Esophagus mucosa (tissue), 1 donor: ENCODE measurements at regions not wholly inside any gene's neighbourhood (a gene's known extent, or its start where the extent isn't known, plus 50 kb on each side); places are given as distances from the start of the nearest gene placed in this dataset.

Experiments
- ATAC-seq: fragments of 200-7000 bp; cut with Tn5 transposase; one replicate; pipeline ENCODE4 v1.9.1; 2020
- donor health status: DM: yes; HTN: yes; CAD: no.

DNA sequence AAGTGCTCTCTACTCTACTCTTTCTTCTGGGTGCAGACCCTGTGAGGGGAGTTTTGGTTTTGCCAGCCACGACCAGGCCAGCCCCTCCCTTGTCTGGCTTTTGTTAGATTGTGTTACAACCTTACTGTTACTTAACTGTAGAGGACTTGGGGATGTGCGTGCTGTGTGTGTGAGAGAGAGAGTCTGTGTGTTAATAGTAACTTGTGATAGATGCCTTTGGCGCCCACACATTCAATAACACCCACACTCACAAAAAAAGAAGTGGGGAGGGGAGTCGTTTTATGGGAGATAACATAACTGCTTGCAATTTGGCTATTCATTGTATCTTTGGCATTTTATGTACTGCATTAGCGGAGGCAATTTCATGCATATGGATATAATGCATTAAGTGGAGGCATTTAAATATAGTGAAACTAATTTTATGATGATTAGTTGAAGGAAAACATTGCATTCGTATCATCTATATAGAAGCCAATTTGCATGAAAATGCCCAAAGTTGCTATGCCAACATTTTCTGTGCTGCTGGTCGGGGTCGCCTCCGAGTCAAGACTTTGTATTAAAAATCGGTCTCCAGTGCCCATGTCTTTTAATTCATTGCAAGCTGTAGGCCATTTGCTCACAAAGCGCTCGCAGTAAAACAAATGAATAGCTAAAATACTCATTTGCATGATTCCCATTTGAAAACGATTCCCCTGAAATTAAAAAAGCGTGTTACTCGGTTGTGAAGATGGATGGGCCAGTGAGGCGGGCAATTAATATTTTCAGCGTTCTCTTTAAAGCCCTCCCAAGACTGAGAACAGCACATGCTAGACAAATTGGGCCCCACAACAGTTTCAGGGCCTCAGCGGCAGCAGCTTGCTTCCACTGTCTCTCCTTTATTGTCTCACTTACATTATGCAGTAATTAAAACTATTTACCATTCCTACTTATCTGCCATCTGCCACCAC, 158.5 kb upstream of the SMAD3 start:
- ATAC-seq, result no peak

DNA sequence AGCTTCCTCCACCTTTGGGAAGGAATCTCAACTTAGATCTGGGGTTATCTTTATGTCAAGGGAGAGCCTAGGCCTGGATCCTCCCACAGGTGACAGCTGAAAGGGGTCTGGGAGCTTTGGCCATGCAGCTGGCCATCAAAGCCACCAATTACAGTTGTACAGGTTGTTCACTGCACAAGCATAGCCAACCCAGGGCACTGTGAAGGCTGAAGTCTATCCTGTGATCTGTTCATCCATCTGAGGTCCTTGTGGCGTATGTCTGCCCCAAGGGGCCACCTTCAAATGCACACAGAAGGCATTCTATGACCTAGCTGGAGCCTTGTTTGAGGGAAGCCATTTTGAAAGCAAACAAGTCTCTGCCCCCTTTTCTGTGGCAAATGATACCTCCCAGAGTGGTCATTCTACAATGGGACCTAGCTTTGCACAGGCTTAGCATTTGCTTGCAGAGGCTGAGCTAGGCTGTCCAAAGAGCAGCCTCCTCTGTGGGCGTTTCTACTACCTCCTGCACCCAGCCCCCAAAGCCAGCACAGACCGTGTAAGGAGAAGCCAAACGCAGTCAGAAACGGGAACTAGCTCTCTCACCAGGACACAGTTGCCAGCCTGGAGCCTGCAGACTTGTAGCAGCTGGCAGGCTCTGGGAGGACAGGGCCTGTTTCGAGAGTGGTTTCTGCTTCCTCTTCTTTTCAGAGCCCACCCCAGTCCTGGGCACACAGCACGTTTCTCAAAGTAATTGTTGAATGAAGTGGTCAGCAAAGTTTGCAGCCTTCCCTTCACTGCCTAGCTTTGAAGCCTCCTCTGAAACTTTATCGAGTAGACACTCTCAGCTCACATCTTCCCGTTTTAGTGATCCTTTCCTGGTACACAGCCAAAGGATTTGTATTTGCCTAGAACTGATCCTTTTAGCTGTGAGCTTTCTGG, 157.3 kb upstream of the SMAD3 start:
- ATAC-seq, result peak; percentile 18

DNA sequence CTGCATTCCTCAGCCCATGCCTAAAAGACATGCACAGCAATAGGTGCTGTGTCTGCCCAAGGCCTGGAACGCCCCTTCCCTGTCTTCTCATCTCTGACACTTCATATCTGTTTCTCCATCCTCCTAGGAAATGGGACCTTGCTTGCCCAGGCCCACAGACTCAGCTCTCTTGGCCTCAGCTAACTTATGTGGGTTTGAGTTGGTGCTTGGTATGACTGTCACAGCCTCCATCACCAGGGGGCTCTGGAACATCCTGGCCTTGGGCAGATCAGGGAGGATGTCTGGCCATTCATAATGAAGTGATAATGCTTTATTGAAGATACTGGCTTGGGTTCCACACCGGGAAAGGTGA, 156.7 kb upstream of the SMAD3 start:
- no peak for ATAC-seq

DNA sequence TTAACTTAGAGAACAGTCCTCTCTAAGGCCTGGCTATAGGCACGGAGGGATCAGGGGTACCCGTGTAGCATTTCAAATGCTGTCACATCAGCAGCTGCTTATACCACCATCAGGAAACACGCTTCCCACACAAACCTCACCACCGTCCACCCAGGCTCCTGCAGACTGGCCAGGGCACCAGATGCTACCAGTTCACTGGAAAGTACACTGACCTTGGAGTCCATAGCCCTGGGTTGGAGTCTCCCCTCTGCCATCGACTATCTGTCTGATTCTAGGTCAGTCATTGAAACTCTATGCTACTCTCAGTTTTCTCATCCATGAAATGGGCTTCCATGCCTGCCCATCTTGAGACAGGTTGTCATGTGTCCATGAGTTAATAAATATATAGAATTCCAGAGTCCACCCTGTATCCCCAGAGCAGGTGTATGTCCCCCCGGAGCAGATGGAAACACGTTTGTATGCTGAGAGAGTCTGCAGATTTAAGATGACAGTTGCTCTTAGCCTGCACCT, 156.0 kb upstream of the SMAD3 start:
- no peak for ATAC-seq

DNA sequence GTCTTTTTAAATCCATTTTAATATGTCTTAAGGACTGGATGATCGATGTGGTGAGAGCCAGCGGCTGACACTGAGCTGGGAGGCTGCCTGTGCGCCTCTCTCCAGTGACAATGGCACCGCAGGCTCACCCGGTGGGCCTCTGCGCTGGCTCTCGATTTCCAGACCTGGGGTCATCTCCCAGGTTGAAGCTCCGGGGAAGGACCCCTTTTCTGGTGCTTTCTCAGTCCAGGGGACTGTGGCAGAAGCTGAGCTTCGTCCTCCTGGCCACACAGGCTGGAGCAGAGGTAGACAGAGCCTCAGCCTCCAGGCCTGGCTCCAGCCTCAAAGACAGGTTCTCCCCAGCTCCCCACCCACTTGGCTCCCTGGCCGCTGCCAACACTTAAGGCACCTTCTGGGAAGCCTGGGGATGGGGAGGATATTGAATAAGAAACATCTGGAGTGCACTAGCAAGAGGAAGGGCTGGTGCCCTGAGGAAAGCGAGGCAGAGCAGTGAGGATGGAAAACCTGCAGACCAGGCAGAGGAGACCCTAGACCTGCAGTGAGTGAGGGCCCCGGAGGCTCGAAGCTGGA, 154.2 kb upstream of the SMAD3 start:
- peak; percentile 24 for ATAC-seq

DNA sequence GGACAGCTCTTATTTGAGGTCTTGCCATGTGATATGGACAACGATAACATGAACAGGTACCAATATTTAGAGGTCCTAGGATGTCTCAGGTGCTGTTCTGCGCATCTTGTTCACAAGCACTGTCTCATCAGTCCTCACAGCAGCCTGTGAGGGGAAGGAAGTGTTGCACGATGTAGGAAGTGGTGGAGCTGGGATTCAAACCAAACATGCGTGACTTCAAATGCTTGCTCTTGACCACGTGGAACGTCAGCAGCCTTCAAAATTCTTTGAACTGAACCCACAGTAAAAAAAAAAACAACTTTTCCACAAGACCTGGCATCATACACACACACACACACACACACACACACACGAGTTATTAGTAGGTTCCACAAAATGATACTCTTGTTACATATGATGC, 153.4 kb upstream of the SMAD3 start:
- ATAC-seq, result no peak

DNA sequence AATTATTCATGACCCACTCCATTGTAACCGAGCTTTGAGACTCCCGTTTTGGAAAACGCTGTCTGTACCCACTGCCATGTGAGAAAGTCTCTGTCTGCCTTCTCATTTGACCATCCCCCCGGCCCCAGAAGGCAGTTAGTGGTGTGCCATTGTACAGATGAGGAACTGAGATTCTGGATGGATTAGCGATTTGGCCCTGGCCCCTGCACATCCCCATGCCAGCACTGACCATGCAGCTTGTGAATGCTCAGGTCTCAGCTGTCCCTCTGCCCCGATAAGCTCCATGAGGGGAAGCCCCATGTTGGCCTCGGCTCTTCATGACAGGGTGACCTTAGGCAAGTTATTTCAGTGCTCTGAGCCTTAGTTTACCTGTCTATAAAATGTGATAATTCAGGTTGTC, 153.0 kb upstream of the SMAD3 start:
- ATAC-seq, result no peak

DNA sequence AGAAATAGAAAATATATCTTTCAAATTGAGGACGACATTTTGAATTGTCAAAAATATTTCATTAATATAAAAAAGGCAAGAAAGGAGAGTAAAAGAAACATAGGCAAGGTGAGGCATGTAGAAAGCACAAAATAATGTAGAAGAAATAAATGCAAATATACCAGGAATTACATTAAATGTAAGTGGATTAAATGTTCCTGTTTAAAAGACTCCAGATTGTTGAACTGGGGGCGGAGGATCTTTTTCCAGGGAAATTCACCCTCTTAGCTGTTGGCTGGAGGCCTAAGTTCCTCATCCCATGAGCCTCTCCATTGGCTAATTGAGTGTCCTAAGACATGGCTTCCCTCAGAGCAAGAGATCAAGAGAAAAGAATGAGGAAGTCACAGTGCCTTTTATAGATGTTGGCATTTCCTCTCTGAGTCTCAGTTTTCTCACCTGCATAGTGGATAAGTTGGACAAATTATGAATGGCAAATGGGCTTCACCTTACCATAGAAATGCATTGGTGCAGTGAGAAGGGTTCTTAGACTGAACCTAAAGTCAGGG, 147.4 kb upstream of the SMAD3 start:
- ATAC-seq, result no peak

DNA sequence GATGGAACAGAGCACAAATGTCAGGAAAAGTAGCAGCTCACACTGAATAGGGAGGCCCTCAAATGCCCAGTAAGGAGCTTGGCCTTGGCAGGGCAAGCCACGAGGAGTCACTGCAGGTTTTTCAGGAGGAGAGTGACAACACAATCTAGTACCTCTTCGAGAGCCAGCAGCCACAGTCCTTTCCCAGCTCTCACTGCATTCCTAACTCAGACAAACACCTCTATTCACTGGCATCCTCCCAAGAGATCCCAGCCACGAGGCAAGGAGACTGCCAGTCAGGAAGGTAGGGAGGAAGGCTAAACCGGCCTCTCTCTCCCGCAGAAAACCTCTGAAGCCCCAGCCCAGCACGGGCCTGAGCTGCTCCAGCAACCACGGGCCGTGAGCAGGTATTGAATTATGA, 146.0 kb upstream of the SMAD3 start:
- no peak for ATAC-seq

DNA sequence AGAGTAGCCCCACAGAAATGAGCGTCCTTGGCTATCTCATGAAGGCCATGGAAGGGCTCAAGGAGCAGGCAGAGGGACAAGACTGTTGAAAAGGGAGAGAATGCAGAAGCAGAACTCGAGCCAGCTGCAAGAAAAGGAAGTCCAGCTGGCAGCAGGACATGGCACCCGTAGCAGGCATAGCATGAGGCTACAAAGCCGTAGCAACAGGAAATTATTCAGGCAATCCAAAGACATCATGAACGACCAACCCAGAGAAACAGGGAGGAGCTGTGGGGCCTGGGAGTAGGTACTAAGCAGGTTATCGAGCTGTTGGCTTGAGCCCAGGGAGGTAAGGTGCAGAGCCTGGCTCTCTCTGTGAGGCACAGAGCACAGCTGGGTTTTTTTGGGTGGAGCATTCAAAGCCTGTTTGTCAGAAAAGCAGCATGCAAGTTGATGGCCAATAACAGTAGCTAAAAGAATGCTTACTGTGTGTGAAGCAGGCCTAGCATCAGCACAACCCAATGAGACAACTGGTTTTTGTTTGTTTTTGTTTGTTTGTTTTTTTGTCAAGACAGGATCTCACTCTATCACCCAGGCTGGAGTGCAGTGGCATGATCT, 144.0 kb upstream of the SMAD3 start:
- peak; percentile 56 for ATAC-seq

DNA sequence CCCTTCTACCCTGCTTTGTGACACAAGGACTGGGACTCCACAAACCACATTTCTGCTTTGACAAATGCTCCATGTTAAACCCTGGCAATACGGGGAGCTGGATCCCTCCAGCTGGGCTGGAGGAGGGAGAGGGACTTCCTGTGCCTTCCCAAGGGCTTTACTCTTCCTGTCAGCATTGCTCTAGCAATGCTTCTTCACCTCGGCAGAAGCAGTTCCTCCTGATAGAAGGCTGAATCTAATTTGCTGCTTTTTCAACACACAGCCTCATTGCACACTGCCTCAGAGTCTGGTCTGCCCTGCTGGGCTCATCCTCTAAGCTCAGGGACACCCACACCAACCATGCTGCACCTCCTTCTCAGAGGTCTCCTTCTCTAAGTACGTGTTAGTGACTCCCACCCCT, 142.8 kb upstream of the SMAD3 start:
- no peak for ATAC-seq

DNA sequence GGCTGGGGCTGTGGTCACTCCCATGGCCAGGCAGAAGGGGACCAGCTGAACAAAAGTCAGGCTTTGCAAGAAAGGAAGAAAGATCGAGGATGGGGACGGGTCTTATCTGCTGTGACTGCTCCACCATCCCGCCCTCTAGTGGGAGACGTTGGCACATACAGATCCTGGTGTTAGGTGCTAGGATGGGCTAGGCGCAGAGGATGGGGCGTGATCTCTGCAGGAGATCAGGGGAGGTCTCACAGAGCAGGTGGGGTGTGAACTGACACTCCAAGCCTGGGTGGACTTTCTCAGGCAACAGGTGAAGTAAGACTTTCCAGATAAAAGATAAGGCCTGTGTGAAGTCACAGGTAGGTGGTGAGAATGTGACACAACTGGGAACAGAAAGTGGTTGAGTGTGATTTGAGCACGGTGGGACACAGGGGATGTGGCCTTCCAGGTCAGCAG, 141.9 kb upstream of the SMAD3 start:
- no peak for ATAC-seq

DNA sequence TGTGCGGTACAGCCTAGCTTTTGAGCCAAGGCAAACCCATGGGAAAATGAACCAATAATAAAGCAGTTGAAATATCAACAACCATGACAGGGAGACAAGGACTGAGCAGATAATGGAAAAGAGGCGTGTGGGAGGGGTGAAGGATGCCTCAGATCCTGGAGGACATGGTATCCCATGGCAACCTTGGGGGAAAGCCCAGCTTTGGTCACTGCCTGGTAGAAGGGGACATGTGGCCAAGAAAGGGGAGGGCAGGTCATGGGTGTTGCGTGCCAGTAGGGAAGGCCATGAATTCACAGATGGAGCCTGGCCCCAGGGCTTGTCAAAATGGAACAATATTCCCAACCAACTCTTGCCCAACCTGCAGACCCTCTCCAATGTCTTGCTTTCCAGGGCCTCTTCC, 140.5 kb upstream of the SMAD3 start:
- ATAC-seq, result no peak

DNA sequence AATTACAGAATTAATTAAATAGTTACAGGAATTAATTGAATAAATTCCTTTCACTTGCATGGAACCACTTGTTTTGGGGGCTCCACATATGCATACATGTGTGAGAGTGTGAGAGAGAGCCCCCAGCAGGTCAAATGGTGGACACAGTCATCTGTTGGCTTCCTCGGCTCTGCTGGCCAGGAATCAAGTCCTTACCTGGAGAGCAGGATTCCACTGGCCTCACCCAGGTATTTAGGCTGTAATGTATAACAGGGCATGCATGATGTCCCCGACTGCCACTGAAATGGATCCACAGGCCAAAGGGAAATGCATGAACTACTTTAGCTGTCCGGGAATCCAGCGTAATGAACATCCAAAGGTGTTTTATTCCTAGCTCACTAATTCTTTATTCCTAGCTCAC, 139.7 kb upstream of the SMAD3 start:
- peak; percentile 58 for ATAC-seq

DNA sequence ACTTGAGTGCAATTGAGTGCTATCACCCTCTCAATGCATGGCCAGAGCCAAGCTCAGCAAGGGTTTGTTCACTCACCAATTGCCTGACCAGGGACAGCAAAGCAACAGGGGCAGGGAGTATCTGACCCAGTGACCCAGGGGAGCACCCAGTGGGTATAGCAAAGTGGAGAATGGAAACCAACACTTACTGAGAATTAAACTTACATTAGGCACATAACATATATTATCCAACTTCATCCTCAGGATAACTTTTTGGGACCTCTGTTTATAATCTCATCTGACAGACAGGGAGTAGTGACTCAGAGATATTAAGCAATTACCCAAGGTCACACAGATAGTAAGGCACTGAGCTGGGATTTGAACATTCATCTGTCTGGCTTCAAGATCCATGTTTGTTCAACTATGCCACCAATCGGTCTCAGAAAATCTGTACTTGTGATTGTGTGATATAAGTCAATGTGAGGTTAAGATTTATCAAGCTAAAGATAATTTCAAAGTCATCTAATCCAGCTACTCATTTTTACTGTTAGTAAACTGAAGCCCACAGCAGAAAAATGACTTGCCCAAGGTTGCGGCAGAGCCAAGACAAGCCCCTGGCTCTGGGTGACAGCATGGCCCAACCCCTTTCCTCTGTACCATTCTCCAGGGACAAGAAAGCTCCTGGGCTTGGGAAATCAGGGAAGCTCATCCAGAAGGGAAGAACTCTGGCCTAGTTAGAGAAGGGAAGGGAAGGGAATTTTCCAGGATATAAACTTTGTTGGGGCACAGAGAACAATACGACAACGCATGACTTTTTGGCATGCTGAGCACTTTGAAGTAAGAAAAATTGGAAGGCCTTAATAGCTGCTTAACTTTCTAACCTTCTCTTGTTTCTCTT, 138.0 kb upstream of the SMAD3 start:
- ATAC-seq, result no peak

DNA sequence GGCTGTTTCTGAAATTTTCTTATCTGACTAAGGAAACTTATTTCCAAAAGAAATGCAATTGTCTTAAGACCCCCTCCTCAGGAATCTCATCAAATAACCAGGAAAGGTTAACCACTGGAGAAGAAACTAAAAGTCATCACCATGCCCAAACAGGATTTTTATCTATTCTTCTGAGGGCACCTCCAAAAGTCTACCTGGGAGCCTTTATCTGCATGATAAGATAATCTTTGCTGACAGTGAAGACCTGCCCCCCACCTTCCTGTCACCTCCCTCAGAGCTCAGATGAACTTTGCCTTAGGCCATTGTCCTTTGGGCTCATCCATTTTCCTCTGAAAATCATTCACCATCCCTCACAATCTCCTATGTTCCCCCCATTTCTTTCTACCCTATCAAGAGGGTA, 137.3 kb upstream of the SMAD3 start:
- no peak for ATAC-seq

DNA sequence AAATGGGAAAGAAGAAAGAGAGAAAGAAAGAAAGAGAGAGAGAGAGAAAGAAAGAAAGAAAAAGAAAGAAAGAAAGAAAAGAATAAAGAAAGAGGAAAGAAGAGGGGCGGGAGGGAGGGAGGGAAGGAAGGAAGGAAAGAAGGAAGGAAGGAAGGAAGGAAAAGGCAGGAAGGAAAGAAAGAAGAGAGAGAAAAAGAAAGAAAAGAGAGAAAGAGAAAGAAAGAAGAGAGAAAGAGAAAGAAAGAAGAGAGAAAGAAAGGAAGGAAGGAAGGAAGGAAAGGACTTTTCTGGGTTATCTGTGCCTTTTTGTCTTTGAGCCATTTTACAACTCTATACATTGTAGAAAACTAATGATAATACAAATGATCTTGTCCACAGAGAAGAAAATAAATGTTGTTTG, 136.6 kb upstream of the SMAD3 start:
- no peak for ATAC-seq

DNA sequence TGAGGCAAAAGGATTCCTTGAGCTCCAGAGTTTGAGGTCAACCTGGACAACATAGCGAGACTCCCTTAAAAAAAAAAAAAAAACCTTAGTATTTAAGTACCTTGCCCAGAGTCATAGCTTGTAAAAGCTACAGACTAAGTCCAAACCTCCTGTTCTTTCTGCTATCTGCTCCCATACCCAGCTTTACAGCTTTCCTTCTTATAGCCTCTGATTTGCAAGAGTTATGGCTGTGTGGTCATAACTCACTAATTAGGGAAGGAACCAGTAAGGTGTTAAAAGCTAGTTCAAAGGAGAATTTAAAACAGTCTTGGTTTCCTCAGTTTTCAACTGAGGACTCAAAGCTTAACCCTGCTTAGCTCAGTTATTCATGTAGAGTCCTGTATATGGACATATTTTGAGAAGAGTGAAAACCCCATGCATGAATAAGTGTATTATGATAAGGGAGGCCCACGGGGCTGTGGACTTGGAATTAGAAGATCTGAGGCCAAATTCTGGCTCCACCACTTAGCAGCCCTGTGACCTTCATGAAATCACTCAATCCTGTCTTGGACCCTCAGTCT, 135.5 kb upstream of the SMAD3 start:
- ATAC-seq, result no peak

DNA sequence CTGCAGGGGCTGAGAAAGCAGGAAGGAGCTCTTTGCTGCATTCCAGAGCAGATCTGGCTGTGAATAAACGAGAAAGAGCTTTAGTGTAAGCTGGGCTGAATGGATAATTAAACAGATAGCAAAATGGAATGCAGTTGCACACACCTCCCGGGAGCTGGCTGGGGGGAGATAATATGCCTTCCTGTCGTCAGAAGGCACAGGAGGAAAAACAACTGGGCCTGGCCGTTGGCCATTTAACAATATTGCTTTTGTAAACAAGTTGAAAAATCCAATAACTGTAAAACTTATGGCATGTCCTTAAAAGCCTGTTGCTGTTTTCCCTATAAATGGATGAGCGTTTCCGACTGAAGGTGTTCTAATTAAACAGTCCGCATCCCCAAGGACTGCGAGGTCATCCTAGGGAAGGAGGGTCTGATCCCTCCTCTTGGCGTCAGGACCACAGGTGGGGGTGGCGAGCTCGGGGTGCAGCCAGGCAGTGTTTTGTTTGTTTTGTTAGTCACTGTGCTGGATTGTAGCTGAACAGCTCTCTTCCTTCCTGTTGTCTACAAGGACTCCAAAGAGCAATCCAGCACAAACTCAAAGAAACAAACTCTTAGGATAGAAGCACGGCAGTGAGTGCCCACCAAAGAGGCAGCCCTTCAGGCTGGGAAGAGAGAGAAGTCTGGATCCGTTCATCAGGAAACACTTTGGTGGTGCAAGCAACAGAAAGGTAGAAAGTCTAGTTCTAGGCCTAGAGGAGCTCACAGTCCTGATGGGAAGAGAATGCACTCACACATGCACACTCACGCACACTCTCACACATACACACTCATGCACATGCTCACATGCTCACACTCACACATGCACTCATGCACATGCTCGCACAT, 133.4 kb upstream of the SMAD3 start:
- ATAC-seq, result peak; percentile 78

DNA sequence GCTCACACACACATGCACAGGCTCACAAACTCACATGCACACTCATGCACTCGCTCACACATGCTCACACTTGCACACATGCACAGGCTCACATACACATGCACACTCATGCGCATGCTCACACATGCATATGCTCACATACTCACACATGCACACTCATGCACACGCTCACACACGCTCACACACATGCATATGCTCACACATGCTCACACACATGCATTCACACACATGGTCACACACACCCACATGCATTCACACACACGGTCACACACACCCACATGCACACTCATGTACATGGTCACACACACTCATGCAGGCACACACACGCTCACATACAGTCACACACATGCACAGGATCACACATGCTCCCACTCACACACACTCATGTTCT, 132.8 kb upstream of the SMAD3 start:
- ATAC-seq, result peak; percentile 21
